GM12873 (cell line): ENCODE measurements at regions not wholly inside any gene's neighbourhood (a gene's known extent, or its start where the extent isn't known, plus 50 kb on each side); places are given as distances from the start of the nearest gene placed in this dataset.

Source experiments
- CTCF ChIP-seq: IDR thresholded peaks from 2 replicates; pipeline ENCODE4 v1.5.1; 2012; ENCODE audit warnings: low read depth, mild to moderate bottlenecking, moderate library complexity, low read length, control low read depth; ENCODE audit not compliant: insufficient read depth; ENCODE audit errors: missing control alignments

GRCh38 chr19:31992750-31993149 is 352.7 kb upstream of the ZNF507 start:
- no peak for TF ChIP-seq CTCF

- TF ChIP-seq CTCF = no peak
Measured at GRCh38 chr19:31995546-31995945, 349.9 kb upstream of the ZNF507 start.

GRCh38 chr19:32010071-32010470 is 335.3 kb upstream of the ZNF507 start:
- TF ChIP-seq CTCF = no peak

GRCh38 chr19:32012206-32012605 is 333.2 kb upstream of the ZNF507 start:
- TF ChIP-seq CTCF = no peak

GRCh38 chr19:32012886-32013631 is 332.4 kb upstream of the ZNF507 start:
- no peak for TF ChIP-seq CTCF

- TF ChIP-seq CTCF = no peak
Measured at GRCh38 chr19:32017176-32017953, 328.0 kb upstream of the ZNF507 start.

- TF ChIP-seq CTCF = no peak
Measured at GRCh38 chr19:32018014-32018413, 327.4 kb upstream of the ZNF507 start.
